GM12878 (cell line): ENCODE measurements at regions not wholly inside any gene's neighbourhood (a gene's known extent, or its start where the extent isn't known, plus 50 kb on each side); places are given as distances from the start of the nearest gene placed in this dataset.

Experiments
- ATF2 ChIP-seq: IDR thresholded peaks from 2 replicates; pipeline ENCODE4 v1.6.1; 2012; ENCODE audit warnings: low read length, inconsistent platforms
- CTCF ChIP-seq, 3 experiments: IDR thresholded peaks in 2 of 3; conservative IDR thresholded peaks in 1 of 3; 2 replicates each; pipeline ENCODE4 v1.5.1; 2011; ENCODE audit warnings: low read depth in 3 of 3, low read length in 3 of 3, mild to moderate bottlenecking in 3 of 3, control low read depth in 2 of 3, moderate library complexity in 2 of 3, inconsistent platforms in 1 of 3, mixed read lengths in 1 of 3; ENCODE audit not compliant: control insufficient read depth in 2 of 3, insufficient read depth in 1 of 3; ENCODE audit errors: extremely low read depth in 1 of 3
- E4F1 ChIP-seq: fragments of 450-650 bp; IDR thresholded peaks from 2 replicates; pipeline ENCODE4 v1.6.1; 2018; ENCODE audit warnings: borderline replicate concordance, mild to moderate bottlenecking; ENCODE audit not compliant: partially characterized antibody
- EGR1 ChIP-seq, 2 experiments: IDR thresholded peaks; 1 replicate in 1 of 2; 2 replicates in 1 of 2; pipeline ENCODE4 v1.6.1; 2011 to 2012; ENCODE audit warnings: low read depth in 2 of 2, low read length in 2 of 2, borderline replicate concordance in 1 of 2, mild to moderate bottlenecking in 1 of 2, moderate library complexity in 1 of 2
- JUND ChIP-seq: IDR thresholded peaks from 2 replicates; pipeline ENCODE4 v1.6.1; 2012; ENCODE audit warnings: low read depth, mild to moderate bottlenecking, low read length, improper control_type of control experiment, moderate library complexity
- POLR2A ChIP-seq: IDR thresholded peaks from 2 replicates; pipeline ENCODE4 v1.6.1; 2011; ENCODE audit warnings: low read depth, mild to moderate bottlenecking, low read length
- RFX5 ChIP-seq: IDR thresholded peaks from 2 replicates; pipeline ENCODE4 v1.6.1; 2011; ENCODE audit warnings: low read depth, low read length, improper control_type of control experiment
- SMARCA5 ChIP-seq: fragments of 450-650 bp; IDR thresholded peaks from 2 replicates; pipeline ENCODE4 v1.6.1; 2017; ENCODE audit warnings: mild to moderate bottlenecking
- TCF3 ChIP-seq: IDR thresholded peaks from 2 replicates; pipeline ENCODE4 v1.6.1; 2012; ENCODE audit warnings: low read depth, mild to moderate bottlenecking, low read length, borderline replicate concordance; ENCODE audit not compliant: insufficient read depth
- ZBTB33 ChIP-seq: fragments of 450-650 bp; IDR thresholded peaks from 2 replicates; pipeline ENCODE4 v1.6.1; 2017; ENCODE audit warnings: mild to moderate bottlenecking
- ZBTB40 ChIP-seq: fragments of 450-650 bp; IDR thresholded peaks from 2 replicates; pipeline ENCODE4 v1.6.1; 2016; ENCODE audit warnings: mild to moderate bottlenecking, moderate library complexity, borderline replicate concordance

- TF ChIP-seq ZBTB40 (no peak), CTCF (IDR thresholded peaks at IDR 0.05 in 2 of 3, conservative IDR thresholded peaks at IDR 0.05 in 1 of 3; ENCODE audit: control insufficient read depth in 2 of 3, extremely low read depth in 1 of 3, insufficient read depth in 1 of 3, low read depth in 3 of 3, low read length in 3 of 3) (no peak), EGR1 (IDR thresholded peaks at IDR 0.05; ENCODE audit: borderline replicate concordance in 1 of 2, low read depth in 2 of 2, low read length in 2 of 2) (no peak), TCF3 (no peak), POLR2A (no peak), E4F1 (no peak), JUND (no peak), RFX5 (no peak), ZBTB33 (no peak), ATF2 (no peak), SMARCA5 (no peak)
Observed at GRCh38 chr9:108643731-108644510, 211.9 kb downstream of the ACTL7B start.
